ENCODE measurements at regions not wholly inside any gene's neighbourhood (a gene's known extent, or its start where the extent isn't known, plus 50 kb on each side); places are given as distances from the start of the nearest gene placed in this dataset.

DNA sequence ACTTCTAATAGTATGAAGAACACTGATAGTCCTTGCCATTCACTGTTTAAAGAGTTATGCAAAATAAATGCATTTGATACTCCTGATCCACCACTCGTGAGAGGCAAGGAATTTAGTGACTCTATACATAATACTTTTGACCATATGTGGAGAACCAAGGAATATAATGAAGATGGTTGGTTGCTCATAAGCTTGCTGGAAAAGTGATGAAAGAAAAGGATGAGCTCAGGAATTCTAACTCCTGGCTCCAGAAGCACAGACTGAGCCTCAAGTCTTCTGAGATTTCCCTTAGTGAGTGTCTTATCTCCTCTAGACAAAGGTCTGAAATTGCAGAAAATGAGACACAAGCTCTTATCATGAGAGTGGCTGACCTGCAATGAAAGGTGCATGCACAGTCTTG lies 57.1 kb upstream of the KRAS start:
- no peaks in the 10 kb centered on the region for H3K4me1 ChIP-seq (ENCODE audit: control insufficient read depth in 1 of 2, low read depth in 2 of 2)
- H3K27me3 ChIP-seq (replicated peaks; ENCODE audit: insufficient read depth), result no peaks in the 10 kb centered on the region
- DNase-seq (ENCODE audit: low spot score) (no peak), ATAC-seq (ENCODE audit: insufficient number of reproducible peaks, low FRiP score, low read depth) (no peak)
- no peak overlapping the region for H3K4me3 ChIP-seq
- no peaks in the 10 kb centered on the region for H3K36me3 ChIP-seq
- no peaks in the 10 kb centered on the region for H3K9me3 ChIP-seq
- TF ChIP-seq, protein P1, sequence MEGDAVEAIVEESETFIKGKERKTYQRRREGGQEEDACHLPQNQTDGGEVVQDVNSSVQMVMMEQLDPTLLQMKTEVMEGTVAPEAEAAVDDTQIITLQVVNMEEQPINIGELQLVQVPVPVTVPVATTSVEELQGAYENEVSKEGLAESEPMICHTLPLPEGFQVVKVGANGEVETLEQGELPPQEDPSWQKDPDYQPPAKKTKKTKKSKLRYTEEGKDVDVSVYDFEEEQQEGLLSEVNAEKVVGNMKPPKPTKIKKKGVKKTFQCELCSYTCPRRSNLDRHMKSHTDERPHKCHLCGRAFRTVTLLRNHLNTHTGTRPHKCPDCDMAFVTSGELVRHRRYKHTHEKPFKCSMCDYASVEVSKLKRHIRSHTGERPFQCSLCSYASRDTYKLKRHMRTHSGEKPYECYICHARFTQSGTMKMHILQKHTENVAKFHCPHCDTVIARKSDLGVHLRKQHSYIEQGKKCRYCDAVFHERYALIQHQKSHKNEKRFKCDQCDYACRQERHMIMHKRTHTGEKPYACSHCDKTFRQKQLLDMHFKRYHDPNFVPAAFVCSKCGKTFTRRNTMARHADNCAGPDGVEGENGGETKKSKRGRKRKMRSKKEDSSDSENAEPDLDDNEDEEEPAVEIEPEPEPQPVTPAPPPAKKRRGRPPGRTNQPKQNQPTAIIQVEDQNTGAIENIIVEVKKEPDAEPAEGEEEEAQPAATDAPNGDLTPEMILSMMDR (IDR thresholded peaks at IDR 0.05), result no peak
- no peak overlapping the region for H3K27ac ChIP-seq

GRCh38 chr12:25301798-25302197 lies 51.1 kb upstream of the KRAS start:
- no peak for DNase-seq (ENCODE audit: low spot score)
- no peak overlapping the region for H3K27ac ChIP-seq

More at GRCh38 chr12:25301798-25302197, 51.1 kb upstream of the KRAS start:
- H3K36me3 ChIP-seq, result no peaks in the 10 kb centered on the region
- no peaks in the 10 kb centered on the region for H3K27me3 ChIP-seq (replicated peaks; ENCODE audit: insufficient read depth)
- H3K9me3 ChIP-seq, result no peaks in the 10 kb centered on the region
- TF ChIP-seq, protein P1 (IDR thresholded peaks at IDR 0.05), result no peak
- H3K4me1 ChIP-seq (ENCODE audit: control insufficient read depth in 1 of 2, low read depth in 2 of 2), result no peaks in the 10 kb centered on the region
- H3K4me3 ChIP-seq, result no peak overlapping the region
- ATAC-seq (ENCODE audit: insufficient number of reproducible peaks, low FRiP score, low read depth), result no peak
